ENCODE measurements at regions not wholly inside any gene's neighbourhood (a gene's known extent, or its start where the extent isn't known, plus 50 kb on each side); places are given as distances from the start of the nearest gene placed in this dataset.
"Not testable (repeated sequence)": the region's sequence is repeated elsewhere in the genome, so short reads cannot be mapped to it uniquely, and the experiment has no call there.

GRCh38 chr2:186339716-186340115 is 146.3 kb upstream of the ZC3H15 start:
- CTCF ChIA-PET (ENCODE audit: partially characterized antibody) = no interaction called here
- H3K4me3 Mint-ChIP-seq = no peak overlapping the region
- no peak overlapping the region for H3K27ac ChIP-seq (ENCODE audit: low read depth, low read length)
- intact Hi-C loops (cut with micrococcal nuclease) = no loop called here
- H3K9me3 ChIP-seq (ENCODE audit: control insufficient read depth in 1 of 2, low read length in 2 of 2) = no peaks in the 10 kb centered on the region
- no peaks in the 10 kb centered on the region for H3K4me1 ChIP-seq (ENCODE audit: insufficient read depth, low read length)
- peaks cover 16 to 22% of the 10 kb centered on the region in 2 donors for H3K36me3 Mint-ChIP-seq
- no peaks in the 10 kb centered on the region for H3K27me3 ChIP-seq (ENCODE audit: insufficient read depth, low read length)
- no peak overlapping the region for H3K4me3 ChIP-seq (ENCODE audit: low read length in 2 of 2)
- H3K4me1 Mint-ChIP-seq = no peaks in the 10 kb centered on the region
- H3K27ac Mint-ChIP-seq = no peak overlapping the region
- no peaks in the 10 kb centered on the region for H3K36me3 ChIP-seq (ENCODE audit: insufficient read depth, low read length)
- H3K27me3 Mint-ChIP-seq = no peaks in the 10 kb centered on the region
- no peak for DNase-seq
- H3K9me3 Mint-ChIP-seq = peaks cover 6 to 36% (median 24%) of the 10 kb centered on the region in 8 donors
- POLR2A ChIA-PET (ENCODE audit: partially characterized antibody) = no interaction called here

- H3K9me3 ChIP-seq (ENCODE audit: control insufficient read depth in 1 of 2, low read length in 2 of 2) = no peaks in the 10 kb centered on the region
- no peak overlapping the region for H3K27ac Mint-ChIP-seq
- H3K36me3 Mint-ChIP-seq = peaks cover 21 to 34% of the 10 kb centered on the region in 2 donors
- H3K4me1 ChIP-seq (ENCODE audit: insufficient read depth, low read length) = no peaks in the 10 kb centered on the region
- H3K4me3 ChIP-seq (ENCODE audit: low read length in 2 of 2) = no peak overlapping the region
- ChIA-PET CTCF (ENCODE audit: partially characterized antibody) (no interaction called here), POLR2A (ENCODE audit: partially characterized antibody) (no interaction called here)
- DNase-seq = no peak
- H3K36me3 ChIP-seq (ENCODE audit: insufficient read depth, low read length) = no peaks in the 10 kb centered on the region
- H3K27me3 Mint-ChIP-seq = no peaks in the 10 kb centered on the region
- intact Hi-C loops (cut with micrococcal nuclease) = no loop called here
- H3K9me3 Mint-ChIP-seq = peaks cover 4 to 40% (median 27%) of the 10 kb centered on the region in 8 donors
- no peaks in the 10 kb centered on the region for H3K4me1 Mint-ChIP-seq
- no peak overlapping the region for H3K4me3 Mint-ChIP-seq
- H3K27ac ChIP-seq (ENCODE audit: low read depth, low read length) = no peak overlapping the region
- H3K27me3 ChIP-seq (ENCODE audit: insufficient read depth, low read length) = no peaks in the 10 kb centered on the region
These were observed 144.0 kb upstream of the ZC3H15 start for GRCh38 chr2:186342029-186342428.

GRCh38 chr2:186345745-186346144 is 140.3 kb upstream of the ZC3H15 start:
- Histone ChIP-seq H3K4me3 (ENCODE audit: low read length in 2 of 2) (no peak overlapping the region), H3K27me3 (ENCODE audit: insufficient read depth, low read length) (no peaks in the 10 kb centered on the region), H3K9me3 (ENCODE audit: control insufficient read depth in 1 of 2, low read length in 2 of 2) (no peaks in the 10 kb centered on the region), H3K36me3 (ENCODE audit: insufficient read depth, low read length) (no peaks in the 10 kb centered on the region), H3K4me1 (ENCODE audit: insufficient read depth, low read length) (no peaks in the 10 kb centered on the region), H3K27ac (ENCODE audit: low read depth, low read length) (no peak overlapping the region)
- ChIA-PET POLR2A (ENCODE audit: partially characterized antibody) (no interaction called here), CTCF (ENCODE audit: partially characterized antibody) (no interaction called here)
- DNase-seq = no peak
- Mint-ChIP-seq H3K4me1 (peaks cover 0 to 3% (median 0%) of the 10 kb centered on the region in 4 donors), H3K4me3 (no peak overlapping the region), H3K9me3 (peaks cover 0 to 16% (median 9%) of the 10 kb centered on the region in 8 donors), H3K36me3 (peaks cover 20 to 27% of the 10 kb centered on the region in 2 donors), H3K27ac (no peak overlapping the region), H3K27me3 (no peaks in the 10 kb centered on the region)
- intact Hi-C loops (cut with micrococcal nuclease) = no loop called here

- ChIA-PET CTCF (ENCODE audit: partially characterized antibody) (no interaction called here), POLR2A (ENCODE audit: partially characterized antibody) (no interaction called here)
- Histone ChIP-seq H3K9me3 (ENCODE audit: control insufficient read depth in 1 of 2, low read length in 2 of 2) (no peaks in the 10 kb centered on the region), H3K36me3 (ENCODE audit: insufficient read depth, low read length) (no peaks in the 10 kb centered on the region), H3K4me1 (ENCODE audit: insufficient read depth, low read length) (no peaks in the 10 kb centered on the region), H3K4me3 (ENCODE audit: low read length in 2 of 2) (no peak overlapping the region), H3K27me3 (ENCODE audit: insufficient read depth, low read length) (no peaks in the 10 kb centered on the region), H3K27ac (ENCODE audit: low read depth, low read length) (no peak overlapping the region)
- no peak for DNase-seq
- peaks cover 0 to 16% (median 9%) of the 10 kb centered on the region in 8 donors for H3K9me3 Mint-ChIP-seq
- no peak overlapping the region for H3K4me3 Mint-ChIP-seq
- H3K27me3 Mint-ChIP-seq = no peaks in the 10 kb centered on the region
- H3K4me1 Mint-ChIP-seq = peaks cover 0 to 3% (median 0%) of the 10 kb centered on the region in 4 donors
- intact Hi-C loops (cut with micrococcal nuclease) = no loop called here
- H3K36me3 Mint-ChIP-seq = peaks cover 20 to 27% of the 10 kb centered on the region in 2 donors
- H3K27ac Mint-ChIP-seq = no peak overlapping the region
These were observed 139.8 kb upstream of the ZC3H15 start for GRCh38 chr2:186346216-186346615.

GRCh38 chr2:186347472-186347871 is 138.6 kb upstream of the ZC3H15 start:
- H3K4me3 Mint-ChIP-seq = no peak overlapping the region
- no peaks in the 10 kb centered on the region for H3K27me3 ChIP-seq (ENCODE audit: insufficient read depth, low read length)
- peaks cover 0 to 3% (median 0%) of the 10 kb centered on the region in 4 donors for H3K4me1 Mint-ChIP-seq
- peaks cover 0 to 18% (median 9%) of the 10 kb centered on the region in 8 donors for H3K9me3 Mint-ChIP-seq
- no peaks in the 10 kb centered on the region for H3K36me3 ChIP-seq (ENCODE audit: insufficient read depth, low read length)
- peaks cover 14 to 21% of the 10 kb centered on the region in 2 donors for H3K36me3 Mint-ChIP-seq
- POLR2A ChIA-PET (ENCODE audit: partially characterized antibody) = no interaction called here
- no peak overlapping the region for H3K27ac Mint-ChIP-seq
- no peaks in the 10 kb centered on the region for H3K27me3 Mint-ChIP-seq
- H3K4me1 ChIP-seq (ENCODE audit: insufficient read depth, low read length) = no peaks in the 10 kb centered on the region
- no peaks in the 10 kb centered on the region for H3K9me3 ChIP-seq (ENCODE audit: control insufficient read depth in 1 of 2, low read length in 2 of 2)
- no peak overlapping the region for H3K4me3 ChIP-seq (ENCODE audit: low read length in 2 of 2)
- H3K27ac ChIP-seq (ENCODE audit: low read depth, low read length) = no peak overlapping the region
- CTCF ChIA-PET (ENCODE audit: partially characterized antibody) = no interaction called here
- intact Hi-C loops (cut with micrococcal nuclease) = no loop called here
- DNase-seq = no peak

GRCh38 chr2:186348200-186348599 is 137.9 kb upstream of the ZC3H15 start:
- H3K4me1 Mint-ChIP-seq = peaks cover 0 to 3% (median 0%) of the 10 kb centered on the region in 4 donors
- H3K9me3 Mint-ChIP-seq = peaks cover 0 to 22% (median 16%) of the 10 kb centered on the region in 8 donors
- no peak overlapping the region for H3K4me3 Mint-ChIP-seq

GRCh38 chr2:186349508-186349907 is 136.6 kb upstream of the ZC3H15 start:
- Mint-ChIP-seq H3K27ac (no peak overlapping the region), H3K9me3 (peaks cover 0 to 28% (median 26%) of the 10 kb centered on the region in 8 donors), H3K4me3 (no peak overlapping the region), H3K4me1 (peaks cover 0 to 3% (median 0%) of the 10 kb centered on the region in 4 donors), H3K36me3 (peaks cover 19 to 29% of the 10 kb centered on the region in 2 donors), H3K27me3 (no peaks in the 10 kb centered on the region)
- POLR2A ChIA-PET (ENCODE audit: partially characterized antibody) = no interaction called here
- H3K27me3 ChIP-seq (ENCODE audit: insufficient read depth, low read length) = no peaks in the 10 kb centered on the region
- H3K36me3 ChIP-seq (ENCODE audit: insufficient read depth, low read length) = no peaks in the 10 kb centered on the region
- H3K4me3 ChIP-seq (ENCODE audit: low read length in 2 of 2) = no peak overlapping the region
- H3K9me3 ChIP-seq (ENCODE audit: control insufficient read depth in 1 of 2, low read length in 2 of 2) = no peaks in the 10 kb centered on the region
- H3K4me1 ChIP-seq (ENCODE audit: insufficient read depth, low read length) = no peaks in the 10 kb centered on the region
- CTCF ChIA-PET (ENCODE audit: partially characterized antibody) = no interaction called here
- no peak for DNase-seq
- intact Hi-C loops (cut with micrococcal nuclease) = no loop called here
- H3K27ac ChIP-seq (ENCODE audit: low read depth, low read length) = no peak overlapping the region

More at GRCh38 chr2:186348200-186348599, 137.9 kb upstream of the ZC3H15 start:
- Mint-ChIP-seq H3K27ac (no peak overlapping the region), H3K27me3 (no peaks in the 10 kb centered on the region), H3K36me3 (peaks cover 15 to 23% of the 10 kb centered on the region in 2 donors)
- POLR2A ChIA-PET (ENCODE audit: partially characterized antibody) = no interaction called here
- no peaks in the 10 kb centered on the region for H3K9me3 ChIP-seq (ENCODE audit: control insufficient read depth in 1 of 2, low read length in 2 of 2)
- no peaks in the 10 kb centered on the region for H3K4me1 ChIP-seq (ENCODE audit: insufficient read depth, low read length)
- no peaks in the 10 kb centered on the region for H3K36me3 ChIP-seq (ENCODE audit: insufficient read depth, low read length)
- no peaks in the 10 kb centered on the region for H3K27me3 ChIP-seq (ENCODE audit: insufficient read depth, low read length)
- H3K27ac ChIP-seq (ENCODE audit: low read depth, low read length) = no peak overlapping the region
- intact Hi-C loops (cut with micrococcal nuclease) = no loop called here
- CTCF ChIA-PET (ENCODE audit: partially characterized antibody) = no interaction called here
- H3K4me3 ChIP-seq (ENCODE audit: low read length in 2 of 2) = no peak overlapping the region
- no peak for DNase-seq

GRCh38 chr2:186354160-186354559 is 131.9 kb upstream of the ZC3H15 start:
- H3K36me3 ChIP-seq (ENCODE audit: insufficient read depth, low read length); H3K27me3 ChIP-seq (ENCODE audit: insufficient read depth, low read length); H3K27ac Mint-ChIP-seq; H3K27ac ChIP-seq (ENCODE audit: low read depth, low read length); DNase-seq; CTCF ChIA-PET (ENCODE audit: partially characterized antibody); H3K4me1 Mint-ChIP-seq; intact Hi-C loops (cut with micrococcal nuclease); H3K4me1 ChIP-seq (ENCODE audit: insufficient read depth, low read length); POLR2A ChIA-PET (ENCODE audit: partially characterized antibody); H3K9me3 ChIP-seq (ENCODE audit: control insufficient read depth in 1 of 2, low read length in 2 of 2); H3K27me3 Mint-ChIP-seq; H3K4me3 ChIP-seq (ENCODE audit: low read length in 2 of 2); H3K4me3 Mint-ChIP-seq: not testable (repeated sequence)
- H3K9me3 Mint-ChIP-seq = peaks cover 0 to 36% (median 27%) of the 10 kb centered on the region in 8 donors
- H3K36me3 Mint-ChIP-seq = peaks cover 11 to 29% of the 10 kb centered on the region in 2 donors

Measured in CD4-positive, alpha-beta memory T cell (primary cell).